GM21786 (cell line): ENCODE measurements at regions not wholly inside any gene's neighbourhood (a gene's known extent, or its start where the extent isn't known, plus 50 kb on each side); places are given as distances from the start of the nearest gene placed in this dataset.

Experiments
- ATAC-seq: cut with Tn5 transposase; IDR thresholded peaks from one replicate; pipeline ENCODE4 v1.9.1; 2021; ENCODE audit not compliant: unreplicated experiment

DNA sequence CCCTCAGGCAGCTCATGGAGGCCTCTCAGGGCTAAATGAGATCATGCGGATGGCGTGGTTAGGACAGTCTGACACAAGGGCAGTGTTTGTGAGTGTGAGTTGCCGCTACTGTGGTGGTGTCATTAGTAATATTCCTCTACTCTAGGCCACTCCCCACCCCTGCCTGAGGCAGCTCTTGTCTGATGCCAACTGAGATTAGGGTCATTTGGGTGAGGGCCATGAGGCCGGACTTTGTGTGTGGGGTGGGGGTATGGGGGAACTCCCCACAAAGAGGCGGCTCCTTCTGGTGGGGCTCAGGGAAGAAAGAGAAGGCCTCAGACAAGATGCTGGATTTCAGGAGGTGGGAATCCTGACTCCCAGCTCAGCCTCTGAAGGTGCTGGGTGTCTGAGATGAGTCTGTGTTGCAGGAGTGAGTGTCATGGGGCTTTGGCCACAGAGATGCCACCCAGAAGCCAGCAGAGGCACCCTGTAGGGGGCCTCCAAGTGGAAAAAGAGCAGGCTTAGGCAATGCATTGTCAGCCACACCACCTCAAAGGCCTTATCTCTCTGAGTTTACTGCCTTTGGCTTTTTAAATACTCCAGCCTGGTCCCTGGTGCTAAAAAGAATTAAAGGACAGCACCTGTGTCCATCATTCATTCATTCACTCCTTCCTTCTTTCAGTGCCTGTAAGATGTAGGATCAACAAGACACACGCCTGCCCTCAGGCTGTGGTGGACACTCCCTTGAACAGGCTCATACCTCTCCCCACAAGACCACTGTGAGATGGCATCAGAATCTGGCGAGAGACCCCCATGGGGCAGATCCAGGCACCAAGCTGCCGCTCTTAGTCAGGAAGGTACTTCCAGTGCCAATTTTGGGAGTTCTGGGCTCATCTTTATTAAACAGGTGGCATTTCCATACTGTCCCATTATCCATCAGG lies 175.2 kb downstream of the MRPL14 start:
- no peak for ATAC-seq

DNA sequence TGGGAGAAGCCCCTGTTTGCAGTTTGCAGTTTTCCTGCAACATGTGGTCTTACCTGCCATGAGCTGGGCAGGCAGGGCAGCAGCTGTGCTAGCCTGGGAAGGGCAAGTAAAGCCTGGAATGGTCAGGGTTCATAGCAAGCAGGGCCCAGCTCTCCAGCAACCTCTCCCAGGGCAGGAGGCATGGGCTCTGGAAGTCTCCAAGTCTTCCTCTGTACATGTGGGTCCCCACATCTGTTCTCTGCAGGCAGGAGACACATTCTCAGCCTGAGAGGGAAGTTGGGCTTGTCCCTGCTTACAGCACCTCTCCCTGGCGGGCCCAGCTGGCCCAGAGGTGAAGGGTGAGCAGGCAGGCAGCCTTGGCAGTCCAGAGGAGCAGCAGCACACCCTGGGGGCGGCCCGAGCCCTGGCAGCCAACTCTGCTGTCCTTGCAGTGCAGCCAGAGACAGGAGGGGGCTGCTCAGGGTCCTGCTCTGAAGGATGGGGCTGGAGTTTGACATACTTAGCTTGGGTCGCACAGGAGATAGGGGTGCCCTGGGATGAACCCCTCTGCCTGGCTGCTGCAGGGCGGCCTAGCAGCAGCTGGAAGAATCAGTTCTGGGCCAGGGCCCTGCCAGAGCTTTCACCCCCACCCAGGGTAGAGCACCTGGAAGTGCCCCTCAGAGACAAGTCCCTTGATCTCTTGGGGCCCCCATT lies 176.0 kb downstream of the MRPL14 start:
- ATAC-seq = no peak

- ATAC-seq = no peak
These were observed 176.6 kb downstream of the MRPL14 start for GRCh38 chr6:43950731-43951062.

DNA sequence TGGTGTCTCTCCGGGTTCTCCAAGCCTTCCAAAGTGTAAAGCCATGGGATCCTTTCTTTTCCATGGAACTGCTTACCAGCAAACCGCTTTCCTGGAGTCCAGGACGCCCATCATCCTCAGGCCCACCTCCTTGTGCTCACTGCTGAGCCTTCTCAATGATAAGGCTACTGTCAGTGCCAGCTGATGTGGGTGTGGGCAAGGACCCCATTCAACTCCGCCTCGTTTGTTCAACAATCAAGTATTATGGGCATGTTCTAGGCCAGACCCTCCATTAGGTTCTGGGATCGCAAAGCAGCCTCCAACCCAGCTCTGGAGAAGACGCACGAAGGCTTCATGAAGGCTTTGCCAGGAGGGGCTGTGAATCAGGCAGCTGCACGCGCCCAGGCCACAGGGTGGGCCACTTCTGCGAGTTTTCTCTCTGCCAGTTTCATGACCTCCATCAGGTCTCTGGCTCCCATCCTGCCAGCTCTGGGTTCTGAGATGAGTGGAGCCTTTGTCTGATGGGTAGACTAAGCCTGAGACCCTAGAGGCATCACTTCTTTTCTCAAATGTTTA lies 177.1 kb downstream of the MRPL14 start:
- ATAC-seq = no peak

GRCh38 chr6:43949551-43949991 lies 177.7 kb downstream of the MRPL14 start:
- no peak for ATAC-seq

DNA sequence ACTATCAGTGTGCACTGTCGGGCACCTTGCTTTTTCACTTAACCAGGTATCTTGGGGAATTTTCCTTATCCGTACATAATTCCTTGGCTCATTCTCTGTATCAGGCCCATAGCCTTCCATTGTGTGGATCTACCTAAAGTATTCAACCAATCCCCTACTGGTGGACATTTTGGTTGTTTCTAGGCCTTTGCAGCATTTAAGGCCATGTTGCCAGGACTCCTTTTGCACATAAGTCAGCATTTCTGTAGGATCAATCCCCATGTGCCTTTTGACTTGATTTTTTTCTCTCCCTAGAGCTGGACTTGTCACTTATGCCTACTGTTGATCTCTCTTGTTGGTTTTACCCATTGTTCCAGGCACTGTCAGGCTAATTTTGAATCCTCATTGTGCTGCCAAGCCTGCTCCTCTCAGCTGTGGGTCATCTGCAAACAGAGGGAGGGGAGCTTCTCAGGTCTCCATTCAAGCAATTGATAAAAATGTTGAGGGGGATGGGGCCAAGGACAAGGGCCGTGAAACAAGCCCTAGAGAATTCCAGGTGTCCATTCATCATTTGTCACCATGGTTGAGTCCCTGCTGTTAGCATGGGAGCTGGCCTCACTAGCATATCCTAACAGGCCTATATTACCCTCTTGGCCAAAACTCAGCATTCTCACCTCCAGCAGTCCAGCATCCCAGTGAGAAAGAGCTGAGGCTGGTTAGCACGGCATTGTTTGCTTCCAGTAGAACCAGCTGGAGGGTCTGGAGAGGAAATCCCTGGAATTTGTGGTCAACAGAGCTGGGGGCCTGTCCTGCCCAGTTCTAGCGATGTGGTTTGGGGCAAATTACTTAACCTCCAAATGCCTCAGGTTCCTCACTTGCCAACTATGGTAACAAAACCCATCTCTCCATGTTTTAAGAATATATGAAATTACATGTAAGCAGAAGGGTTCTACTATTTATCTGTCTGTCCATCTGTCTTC lies 178.4 kb downstream of the MRPL14 start:
- ATAC-seq = no peak

GRCh38 chr6:43947860-43948259 lies 177.8 kb downstream of the VEGFA start:
- ATAC-seq = no peak

DNA sequence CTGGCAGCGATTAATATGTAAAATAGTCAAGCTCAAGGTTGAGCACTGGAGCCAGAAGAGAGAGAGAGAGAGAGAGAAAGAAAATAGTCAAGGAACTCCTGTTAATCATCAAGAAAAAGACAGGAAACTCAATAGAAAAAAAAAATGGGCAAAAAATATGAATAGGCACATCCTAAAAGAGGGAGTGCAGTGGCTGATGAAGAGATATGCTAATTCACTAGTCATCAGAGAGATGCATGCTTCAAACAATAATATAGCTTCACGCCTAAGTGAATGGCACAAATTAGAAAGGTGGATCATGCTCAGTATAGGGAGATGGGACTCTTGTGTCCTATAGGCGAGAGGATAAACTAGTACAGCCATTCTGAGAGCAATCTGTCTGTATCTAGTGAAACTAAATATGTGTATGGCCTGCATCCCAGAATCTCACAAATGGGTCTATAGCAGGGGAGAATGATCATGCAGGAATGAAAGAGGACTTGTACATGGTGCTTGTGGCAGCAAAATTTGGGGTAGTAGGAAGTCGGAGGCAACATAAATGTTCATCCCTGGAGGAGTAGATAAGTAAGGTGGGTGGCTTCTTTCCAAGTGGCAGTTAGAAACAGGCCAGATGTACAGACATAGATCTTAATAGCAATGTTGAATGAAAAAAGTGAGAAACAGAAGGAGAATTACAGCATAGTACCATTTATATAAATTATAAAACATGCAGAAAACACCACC lies 176.8 kb downstream of the VEGFA start:
- no peak for ATAC-seq

DNA sequence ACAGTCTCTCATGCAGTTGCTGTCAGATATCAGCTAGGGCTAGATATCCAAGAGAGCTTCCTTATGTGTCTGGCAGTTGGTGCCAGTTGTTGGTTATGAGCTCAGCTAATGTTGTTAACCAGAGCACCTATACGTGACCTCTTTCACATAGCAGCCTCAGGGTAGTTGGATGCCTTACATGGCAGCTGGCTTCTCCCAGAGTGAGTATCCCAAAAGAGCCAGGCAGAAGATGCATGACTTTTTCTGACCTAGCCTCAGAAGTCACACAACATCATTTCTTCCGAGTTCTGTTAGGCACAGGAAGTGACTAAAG lies 175.7 kb downstream of the VEGFA start:
- ATAC-seq = no peak

DNA sequence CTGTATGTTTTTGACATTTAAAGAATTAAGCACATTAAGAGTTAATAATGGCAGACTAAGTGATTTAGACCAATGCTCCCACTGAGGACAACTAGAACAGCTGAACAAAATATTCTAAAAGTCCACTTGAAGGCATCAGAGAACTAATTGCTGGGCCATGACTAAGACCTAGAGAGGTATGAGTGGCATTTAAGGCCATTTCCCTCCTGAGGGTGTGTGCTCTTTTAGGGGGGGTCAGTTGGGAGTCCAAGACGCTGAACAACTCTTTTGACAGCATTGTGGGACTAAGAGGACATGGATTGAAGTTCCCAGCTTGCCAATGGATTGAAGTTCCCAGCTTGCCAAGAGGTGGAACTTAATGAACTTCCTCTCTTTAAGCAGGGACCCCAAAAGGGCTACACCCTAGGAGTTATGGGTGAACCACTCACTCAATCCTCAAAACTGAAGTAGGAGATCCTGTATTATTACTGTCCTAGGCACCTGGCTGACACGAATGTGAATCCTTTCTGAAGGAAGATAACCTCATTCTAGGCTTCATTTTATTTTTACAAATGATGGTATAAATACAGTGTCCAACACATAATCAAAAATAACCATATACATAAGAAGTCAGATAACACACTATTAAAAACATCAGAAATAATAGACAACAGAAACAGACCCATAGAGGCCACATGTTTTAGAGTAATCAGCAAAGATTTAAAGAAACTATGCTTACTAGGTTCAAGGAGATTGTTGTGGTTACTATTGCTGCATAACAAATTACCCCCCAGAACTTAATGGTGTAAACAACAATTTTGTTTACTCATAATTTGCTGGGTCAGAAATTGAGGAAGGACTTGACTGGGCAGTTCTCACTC lies 175.1 kb downstream of the VEGFA start:
- no peak for ATAC-seq

- ATAC-seq = no peak
These were observed 173.8 kb downstream of the VEGFA start for GRCh38 chr6:43943781-43944250.

DNA sequence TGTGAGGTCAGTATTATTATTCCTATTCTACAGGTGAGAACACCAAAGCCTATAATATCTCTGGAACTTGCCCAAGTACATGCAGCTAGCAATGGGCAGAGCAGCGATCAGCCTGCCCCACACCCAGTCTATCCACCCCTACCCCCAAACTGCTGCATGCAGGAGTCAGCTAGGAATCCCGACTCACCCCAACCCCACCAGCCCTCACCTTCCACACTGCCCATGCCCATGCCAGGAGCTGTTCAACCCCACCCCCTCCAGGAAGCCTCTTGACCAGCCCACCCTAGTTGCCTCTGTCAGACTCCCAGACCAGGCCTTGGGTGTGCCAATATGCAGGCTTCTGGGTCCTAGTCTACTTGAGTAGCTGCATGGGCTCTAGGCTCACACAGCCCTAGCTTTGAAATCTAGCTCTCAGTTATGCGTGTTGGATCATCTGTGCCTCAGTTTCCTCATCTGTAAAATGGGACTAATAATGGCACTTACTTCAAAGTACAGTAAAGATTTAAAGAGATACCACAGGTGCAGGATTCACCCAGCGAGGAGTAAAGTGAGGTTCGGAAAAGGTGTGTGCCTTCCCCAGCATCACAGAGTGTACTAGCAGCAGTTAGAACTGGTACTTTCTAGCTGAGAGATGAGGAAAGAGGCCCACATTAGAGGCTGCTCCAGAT lies 173.2 kb downstream of the VEGFA start:
- no peak for ATAC-seq

DNA sequence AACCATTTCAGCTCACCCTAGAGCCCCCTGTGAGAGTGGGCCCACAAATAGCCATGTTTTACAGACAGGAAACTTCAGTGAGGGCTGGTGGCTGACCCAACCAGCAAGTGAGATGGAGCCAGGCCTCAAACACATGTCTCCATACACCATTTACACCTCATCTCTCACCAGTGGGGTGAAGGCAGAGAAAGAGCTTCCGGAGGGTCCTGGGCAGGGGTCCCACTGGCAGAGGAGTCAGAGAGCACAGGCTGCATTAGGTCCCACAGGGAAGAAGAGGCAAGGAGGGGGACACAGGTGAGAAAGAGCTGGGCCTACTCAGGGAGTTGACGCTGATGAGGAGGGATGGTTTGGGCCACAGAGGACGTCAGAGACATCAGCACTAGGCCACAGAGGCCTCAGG lies 172.6 kb downstream of the VEGFA start:
- no peak for ATAC-seq

GRCh38 chr6:43942011-43942442 lies 172.0 kb downstream of the VEGFA start:
- ATAC-seq = no peak

DNA sequence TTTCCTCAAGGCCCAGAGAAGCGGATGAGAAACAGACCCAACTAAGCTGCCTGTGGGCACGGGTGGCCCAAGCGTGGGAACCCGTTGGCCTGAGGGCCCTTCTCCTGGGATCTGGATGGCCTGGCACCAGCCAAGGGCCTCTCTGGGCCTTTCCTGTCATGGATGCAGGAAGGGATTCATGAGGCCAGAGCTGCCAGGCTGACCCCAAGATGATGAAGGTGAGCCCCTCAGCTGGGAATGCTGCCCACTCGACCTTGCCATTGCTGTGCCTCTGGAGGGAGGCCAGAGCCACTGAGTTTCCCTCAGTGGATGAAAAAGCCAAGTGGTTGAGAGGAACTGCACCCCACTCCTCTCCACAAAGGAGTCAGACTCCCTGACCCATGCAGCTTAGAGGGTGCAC lies 171.2 kb downstream of the VEGFA start:
- no peak for ATAC-seq

- no peak for ATAC-seq
These were observed 170.5 kb downstream of the VEGFA start for GRCh38 chr6:43940393-43941087.

- no peak for ATAC-seq
These were observed 170.0 kb downstream of the VEGFA start for GRCh38 chr6:43940071-43940392.

DNA sequence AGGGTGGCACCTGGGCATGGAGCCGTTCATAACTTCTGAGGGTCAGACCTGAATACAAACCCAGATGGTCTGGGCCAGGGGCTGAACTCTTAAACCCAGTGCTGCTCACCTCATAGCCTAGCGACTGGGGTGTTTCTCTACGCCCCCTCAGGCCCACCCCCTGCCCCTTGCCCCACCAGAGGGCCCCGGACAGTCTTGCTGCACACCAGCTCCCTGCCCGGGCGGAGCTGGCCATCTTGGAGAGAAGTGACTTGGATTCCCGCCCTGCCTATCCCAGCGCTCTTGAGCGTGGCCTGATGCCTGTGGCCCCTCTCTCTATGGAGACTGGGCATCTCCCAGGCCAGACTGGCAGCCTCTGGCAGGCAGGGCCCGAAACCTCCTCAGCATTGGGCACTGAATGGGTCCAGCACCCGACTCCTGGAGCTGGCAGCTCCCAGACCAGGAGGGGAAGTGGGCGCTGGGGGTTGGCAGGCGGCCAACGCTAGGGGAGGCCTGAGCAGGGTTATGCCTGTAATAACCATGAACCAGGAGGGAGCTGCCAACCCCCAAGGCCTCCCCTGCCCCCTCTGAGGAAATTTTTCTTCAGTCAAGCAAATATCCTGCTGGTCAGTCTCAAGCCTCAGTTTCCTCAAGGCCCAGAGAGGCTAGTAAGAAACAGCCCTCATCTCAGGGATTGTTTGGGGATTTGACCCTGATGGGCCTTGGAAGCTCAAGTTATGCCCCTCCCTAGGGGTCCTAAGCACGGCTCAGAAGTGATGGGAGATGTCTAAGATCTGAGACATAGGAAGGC lies 169.5 kb downstream of the VEGFA start:
- ATAC-seq = no peak
